Activated CD8-positive, alpha-beta memory T cell treated with anti-CD3 and anti-CD28 coated beads for 24 hours (primary cell): ENCODE measurements at regions not wholly inside any gene's neighbourhood (a gene's known extent, or its start where the extent isn't known, plus 50 kb on each side); places are given as distances from the start of the nearest gene placed in this dataset.

Experiments used
- DNase-seq: peaks from one replicate; pipeline ENCODE4 v3.0.0-alpha.2; 2020

DNA sequence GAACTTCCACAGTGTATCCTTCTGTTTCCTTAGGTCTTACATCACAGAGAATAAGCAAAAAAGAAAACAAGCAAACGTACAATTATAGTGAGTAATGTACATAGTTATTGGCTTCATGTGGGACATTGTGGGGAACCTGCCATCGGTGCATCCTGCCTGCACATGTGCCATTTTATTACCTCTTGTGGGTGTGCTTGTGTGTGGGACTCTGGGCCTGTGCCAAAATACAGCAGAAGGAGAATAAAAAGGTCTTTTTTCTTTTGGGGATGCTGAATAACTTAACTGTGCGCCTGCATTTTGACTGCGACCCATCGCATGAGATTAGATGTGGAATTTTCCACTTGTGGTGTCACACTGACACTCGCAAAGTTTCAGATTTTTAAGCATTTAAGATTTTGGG is 169.6 kb upstream of the DCBLD2 start:
- DNase-seq: no peak

DNA sequence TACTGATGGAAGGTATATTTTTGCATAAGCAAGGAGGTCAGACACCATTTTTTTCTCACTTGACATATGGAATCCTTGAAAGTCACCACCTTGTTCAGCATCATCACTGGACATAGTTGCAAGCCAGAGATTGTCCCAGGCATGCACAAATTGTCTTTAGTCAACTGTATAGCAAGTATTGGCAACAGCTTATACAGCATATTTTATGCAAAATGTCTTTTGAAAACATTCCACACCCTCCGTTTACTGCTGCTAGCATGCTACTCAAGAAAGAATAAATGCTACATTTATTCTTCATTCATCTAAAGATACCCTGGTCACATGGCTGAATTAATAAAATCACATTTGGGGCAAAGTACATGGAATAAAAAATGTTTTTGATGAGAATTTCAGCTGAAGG is 168.5 kb upstream of the DCBLD2 start:
- DNase-seq: no peak

DNA sequence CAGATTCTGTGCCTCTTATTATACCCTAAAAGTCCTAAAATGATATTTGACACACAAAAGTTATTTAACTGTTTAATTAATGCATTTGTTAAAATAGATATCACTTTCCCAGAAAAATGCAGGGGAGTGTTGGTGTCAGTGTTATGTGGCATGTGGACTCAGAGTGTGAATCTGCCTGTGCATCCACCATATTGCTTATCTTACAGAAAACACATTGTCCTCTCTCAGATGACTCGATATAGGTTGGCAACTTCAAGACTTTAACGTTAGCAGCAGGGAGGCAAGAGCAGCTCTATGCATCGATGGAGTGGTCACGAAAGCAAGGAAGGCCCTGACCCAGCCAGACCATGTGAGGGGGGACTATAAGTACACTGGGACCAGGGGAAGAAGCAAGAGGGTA is 165.4 kb upstream of the DCBLD2 start:
- DNase-seq: no peak

DNA sequence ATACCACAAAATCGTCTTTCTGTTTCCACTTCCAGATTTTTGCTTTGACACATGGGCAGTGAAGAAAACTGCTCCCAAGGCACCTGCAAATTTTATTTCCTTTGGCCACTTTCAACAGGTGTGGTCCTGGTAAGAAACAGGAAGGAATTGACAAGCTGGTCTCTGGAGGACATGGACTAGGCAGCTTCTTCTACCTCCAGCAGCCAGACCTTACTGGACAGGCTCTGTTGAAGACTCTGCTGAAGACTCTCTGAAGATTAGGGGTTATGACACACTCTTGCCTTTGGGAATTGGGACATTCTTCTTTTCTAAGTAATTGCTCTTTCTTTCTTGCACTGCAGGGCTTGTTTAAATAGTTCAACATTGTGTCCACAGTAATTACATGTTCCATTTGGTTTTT is 147.7 kb upstream of the DCBLD2 start:
- DNase-seq: no peak

DNA sequence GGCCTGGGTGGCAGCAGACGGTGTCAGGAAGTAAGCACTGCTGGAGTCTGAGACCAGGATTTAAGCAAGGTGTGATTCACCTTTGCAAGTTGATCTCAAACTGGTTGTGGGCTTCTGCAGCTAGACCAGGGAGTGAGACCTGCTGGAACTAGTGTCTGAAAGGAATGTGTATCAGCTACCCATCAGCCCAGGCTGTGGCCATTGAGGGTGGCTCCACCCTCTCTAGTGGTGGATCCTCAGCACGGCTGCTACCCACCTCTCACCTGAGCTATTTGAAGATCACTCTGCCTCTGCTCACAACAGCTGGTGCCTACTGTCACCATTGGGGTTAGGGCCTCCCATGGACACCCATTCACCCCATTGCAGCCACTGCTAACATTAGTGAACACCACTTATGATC is 140.3 kb upstream of the DCBLD2 start:
- DNase-seq: no peak

DNA sequence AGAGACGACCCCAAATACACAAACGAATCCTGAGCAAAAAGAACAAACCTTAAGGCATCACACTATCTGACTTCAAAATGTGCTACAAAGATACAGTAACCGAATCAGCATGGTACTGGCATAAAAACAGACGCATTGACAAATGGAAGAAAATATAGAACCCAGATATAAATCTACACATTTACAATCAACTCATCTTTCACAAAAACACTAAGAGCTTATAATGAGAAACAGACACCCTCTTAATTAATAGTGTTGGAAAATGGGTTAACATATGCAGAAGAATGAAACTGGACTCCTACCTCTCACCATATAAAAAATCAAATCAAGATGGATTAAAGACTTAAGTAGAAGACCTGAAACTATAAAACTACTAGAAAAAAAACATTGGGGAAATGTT is 130.3 kb upstream of the DCBLD2 start:
- no peak for DNase-seq

DNA sequence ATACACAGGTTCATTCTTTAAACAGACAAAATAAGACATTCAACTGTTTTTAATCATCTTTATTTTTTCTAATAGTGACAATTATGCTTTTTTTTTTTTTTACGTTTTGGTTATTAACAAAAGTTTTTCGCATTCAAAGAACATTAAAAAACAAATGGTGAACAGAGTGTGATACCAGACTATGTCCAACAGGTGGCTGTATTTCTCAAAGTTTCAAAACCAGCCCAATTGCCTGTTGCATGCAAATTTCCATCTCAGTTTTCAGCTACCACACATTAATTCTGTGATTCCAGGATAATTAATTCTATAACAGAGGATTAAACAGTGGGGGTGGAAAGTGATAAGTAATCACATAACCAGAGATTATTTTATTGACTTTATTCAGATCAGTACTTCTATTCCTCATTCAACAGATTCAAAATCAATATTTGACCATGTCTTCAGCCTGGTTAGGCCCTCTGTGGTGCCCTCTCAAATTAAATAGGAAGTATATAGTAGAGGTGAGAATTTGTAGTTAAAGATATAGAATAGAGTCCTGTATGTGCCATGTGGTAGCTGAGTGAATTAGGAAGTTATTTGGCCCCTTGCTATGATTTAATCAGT is 122.2 kb upstream of the DCBLD2 start:
- no peak for DNase-seq

DNA sequence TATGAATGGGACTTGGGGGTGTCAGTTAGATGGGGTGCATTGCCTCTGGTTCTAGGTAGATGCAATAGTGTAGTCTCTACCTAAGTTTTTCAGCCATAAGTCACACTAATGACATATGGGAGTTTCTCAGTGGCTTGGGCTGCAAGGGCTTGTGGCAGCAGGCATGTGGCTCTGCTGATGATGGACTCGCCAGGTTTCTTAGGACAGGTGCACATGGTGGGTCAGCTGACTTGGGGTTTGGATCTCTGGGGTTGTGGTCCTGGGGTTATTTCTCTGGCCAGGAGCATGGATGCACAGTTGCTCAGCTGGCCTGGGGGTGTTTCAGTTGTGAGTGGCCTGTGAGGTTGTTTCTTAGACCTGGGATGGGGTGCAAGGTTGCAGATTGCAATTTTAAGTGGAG is 120.0 kb upstream of the DCBLD2 start:
- DNase-seq: no peak

DNA sequence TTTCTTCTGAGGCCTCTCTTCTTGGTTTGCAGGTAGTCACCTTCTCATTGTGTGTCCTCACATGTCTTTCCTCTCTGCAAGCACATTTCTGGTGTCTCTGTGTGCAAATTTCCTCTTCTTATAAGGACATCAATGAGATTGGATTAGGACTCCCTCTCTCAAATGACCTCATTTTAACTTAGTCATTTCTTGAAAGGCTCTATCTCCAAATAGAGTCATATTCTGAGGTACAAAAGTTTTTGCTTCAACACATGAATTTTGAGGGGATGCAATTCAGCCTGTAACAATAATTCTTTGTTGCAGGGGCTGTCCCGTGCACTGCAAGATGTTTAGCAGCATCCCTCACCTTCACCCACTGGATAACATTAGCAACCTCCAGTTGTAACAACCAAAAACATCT is 115.0 kb upstream of the DCBLD2 start:
- no peak for DNase-seq

DNA sequence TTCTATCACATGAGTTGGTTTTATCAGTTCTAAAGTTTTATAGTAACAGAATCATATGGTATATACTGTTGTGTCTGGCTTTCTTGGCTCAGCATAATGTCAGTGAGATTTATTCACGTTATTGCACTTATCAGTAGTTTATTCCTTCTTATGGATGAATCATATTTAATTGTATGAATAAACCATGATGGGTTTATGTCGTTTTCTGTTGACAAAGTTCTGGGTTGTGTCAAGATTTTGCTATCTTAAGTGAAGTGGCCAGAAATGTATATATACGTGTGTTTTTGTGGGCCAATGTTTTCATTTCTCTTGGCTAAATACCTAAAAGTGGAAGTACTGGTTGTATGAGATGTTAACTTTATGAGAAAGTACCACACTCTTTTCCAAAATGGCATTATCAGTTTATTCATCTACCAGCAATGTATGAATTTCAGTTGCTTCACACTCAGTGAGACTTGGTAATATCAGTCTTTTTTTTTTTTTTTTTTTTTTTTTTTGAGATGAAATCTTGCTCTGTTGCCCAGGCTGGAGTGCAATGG is 112.4 kb upstream of the DCBLD2 start:
- DNase-seq: no peak

DNA sequence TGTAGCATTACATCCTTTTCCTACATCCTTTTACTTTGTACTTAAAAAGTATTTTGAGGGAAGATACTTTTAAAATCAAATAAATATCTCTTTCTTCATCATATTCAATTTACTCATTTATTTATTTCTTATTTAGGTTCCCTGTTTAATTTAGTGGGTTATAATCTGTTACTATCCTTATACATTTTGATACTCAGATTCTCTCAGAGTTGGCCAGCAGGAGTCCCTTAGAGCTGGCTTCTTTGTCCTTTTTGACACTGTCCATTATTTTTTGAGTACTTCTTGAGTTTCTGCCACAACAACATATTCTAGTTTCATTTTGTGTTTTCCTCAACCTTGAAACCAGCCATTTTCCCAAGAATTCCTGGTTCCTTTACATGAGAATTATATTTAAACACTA is 111.6 kb upstream of the DCBLD2 start:
- no peak for DNase-seq

DNA sequence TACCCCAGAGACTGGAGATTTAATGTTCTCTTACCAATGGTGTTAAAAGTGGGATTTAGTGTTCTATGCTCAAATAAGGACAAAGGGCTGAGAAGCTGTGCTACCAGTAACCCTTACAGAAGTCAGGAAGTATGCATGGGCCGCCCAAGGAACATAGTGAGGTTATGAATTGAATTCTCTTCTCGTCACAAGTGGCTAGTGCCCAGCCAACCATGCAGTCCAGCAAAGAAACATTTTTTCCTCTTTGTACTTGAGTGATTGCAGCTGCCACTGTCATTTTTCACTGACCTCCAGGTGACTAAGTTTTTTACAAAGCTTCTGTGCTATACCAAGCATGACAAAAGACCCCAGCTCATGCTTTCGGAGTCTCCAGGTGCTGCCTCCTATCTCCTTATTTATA is 110.6 kb upstream of the DCBLD2 start:
- DNase-seq: no peak

DNA sequence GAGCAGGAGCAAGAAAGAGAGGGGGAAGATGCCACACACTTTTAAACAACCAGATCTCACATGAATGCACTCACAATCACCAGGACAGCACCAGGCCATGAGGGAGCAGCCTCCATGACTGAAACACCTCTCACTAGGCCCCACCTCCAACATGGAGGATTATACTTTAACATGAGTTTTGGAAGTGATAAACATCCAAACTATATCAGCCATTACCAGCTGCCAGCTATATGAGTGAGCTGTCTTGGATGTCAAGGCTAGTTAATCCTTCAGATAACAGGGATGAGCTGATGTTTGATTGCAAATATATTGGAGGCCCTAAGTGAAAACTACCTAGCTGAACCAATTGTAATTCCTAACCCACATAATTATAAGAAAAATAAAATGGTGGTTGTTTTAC is 108.4 kb upstream of the DCBLD2 start:
- no peak for DNase-seq

DNA sequence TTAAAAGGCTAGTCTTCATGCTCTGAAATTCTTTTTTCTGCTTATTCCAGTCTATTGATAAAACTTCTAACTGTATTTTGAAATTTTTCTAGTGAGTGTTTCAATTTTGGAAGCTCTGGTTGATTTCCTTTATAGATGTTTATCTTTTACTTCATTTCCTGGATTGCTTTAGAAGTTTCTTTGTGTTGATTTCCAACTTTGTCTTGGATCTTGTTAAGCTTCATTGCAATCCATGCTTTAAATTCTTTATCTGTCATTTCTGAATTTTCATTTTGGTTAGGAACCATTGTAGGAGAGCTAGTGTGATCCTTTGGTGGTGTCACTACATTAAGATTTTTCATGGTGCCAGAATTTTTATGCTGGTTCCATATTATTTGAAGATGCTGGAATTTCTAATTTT is 105.2 kb upstream of the DCBLD2 start:
- DNase-seq: no peak

DNA sequence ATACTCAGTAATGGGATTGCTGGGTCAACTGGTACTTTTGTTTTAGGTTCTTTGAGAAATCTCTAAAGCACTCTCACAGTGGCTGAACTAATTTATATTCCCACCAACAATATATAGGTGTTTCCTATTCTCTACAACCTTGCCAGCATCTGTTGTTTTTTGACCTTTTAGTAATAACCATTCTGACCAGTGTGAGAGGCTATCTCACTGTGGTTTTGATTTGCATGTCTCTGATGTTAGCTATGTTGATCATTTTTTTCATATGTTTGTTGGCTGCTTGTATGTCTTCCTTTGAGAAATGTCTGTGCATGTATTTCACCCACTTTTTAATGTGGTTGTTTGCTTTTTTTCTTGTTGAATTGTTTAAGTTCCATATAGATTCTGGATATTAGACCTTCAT is 98.2 kb upstream of the DCBLD2 start:
- no peak for DNase-seq

DNA sequence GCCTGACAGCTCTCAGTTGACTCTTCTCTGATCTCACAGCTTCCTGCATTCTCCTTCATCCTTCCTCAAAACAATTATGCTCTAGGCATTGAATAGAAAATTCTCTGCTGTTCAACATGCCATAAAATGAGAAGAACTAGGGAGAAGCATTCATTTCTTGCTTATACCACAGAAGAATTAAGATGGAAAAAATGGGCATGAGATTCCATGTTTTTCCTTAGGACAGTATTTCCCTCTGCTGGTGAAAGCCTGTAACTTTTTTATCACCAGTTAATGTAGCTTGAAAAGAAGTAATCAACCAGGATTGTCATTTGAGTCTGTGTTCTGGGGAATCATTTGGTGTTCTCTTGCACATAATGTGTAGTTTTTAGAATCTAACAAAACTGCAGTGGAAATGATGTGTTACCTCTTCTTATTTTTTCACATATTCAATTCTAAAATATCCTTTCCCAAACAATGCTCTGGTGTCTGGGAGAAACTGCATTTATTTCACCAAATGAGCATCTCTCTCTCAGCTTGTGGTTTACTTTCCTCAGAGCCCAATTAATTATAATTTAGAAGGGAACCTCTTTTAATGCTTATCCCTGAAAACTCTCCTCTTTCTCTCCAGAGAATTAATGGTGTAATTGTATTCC is 92.8 kb upstream of the DCBLD2 start:
- no peak for DNase-seq

DNA sequence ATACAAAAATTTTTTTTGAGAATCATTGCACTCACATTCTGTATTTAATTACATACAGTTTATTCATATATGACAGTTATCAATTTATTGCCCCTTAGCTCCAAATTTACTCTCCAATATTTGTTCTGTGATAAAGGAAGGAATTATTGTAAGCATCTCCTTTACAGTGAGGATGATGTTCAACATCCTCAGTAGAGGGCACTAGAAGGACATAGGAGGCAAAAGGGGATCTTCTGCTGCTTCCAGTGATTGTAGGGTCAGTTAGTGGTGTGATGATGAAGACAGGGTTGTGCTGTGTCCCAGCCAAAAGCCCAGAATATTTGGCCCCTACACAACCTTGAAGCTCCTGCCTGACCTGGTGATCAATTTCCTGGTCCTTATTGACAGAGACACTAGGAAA is 89.9 kb upstream of the DCBLD2 start:
- no peak for DNase-seq

DNA sequence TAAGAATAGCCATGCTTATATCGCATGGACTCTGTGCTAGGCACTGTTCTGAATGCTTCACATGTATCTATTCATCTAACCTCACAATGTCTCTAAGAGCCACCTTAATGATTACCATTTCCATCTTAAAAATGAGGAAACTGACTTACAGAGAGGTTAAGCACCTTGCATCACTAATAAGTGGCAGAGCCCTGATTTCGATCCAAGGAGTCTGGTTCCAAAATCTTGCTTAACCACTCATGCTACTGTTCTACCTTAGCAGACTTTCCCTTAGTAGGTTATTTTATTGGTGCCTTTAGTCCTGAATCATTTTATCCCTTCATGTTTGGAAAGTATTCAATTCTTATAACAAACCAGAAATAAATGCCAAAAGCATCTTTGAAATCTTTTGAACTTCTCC is 89.2 kb upstream of the DCBLD2 start:
- DNase-seq: no peak

DNA sequence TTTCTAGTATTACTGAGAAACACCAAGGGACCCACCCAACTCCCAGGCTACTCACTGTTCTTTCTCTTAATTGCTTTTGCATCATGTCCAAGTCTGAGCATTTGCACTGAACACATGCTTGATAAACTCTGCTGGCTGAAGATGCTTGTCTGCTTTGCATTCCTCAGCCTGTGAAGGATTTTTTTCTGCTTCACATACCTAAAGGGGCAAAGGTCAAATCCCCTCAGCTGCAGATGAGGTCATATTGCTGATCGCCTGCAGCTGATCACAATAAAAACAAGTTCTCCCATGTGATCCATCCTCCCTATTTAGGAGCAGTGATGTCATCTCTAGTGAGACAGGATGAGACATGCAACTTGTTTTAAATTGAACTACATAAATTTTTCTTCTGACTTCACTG is 84.6 kb upstream of the DCBLD2 start:
- no peak for DNase-seq

DNA sequence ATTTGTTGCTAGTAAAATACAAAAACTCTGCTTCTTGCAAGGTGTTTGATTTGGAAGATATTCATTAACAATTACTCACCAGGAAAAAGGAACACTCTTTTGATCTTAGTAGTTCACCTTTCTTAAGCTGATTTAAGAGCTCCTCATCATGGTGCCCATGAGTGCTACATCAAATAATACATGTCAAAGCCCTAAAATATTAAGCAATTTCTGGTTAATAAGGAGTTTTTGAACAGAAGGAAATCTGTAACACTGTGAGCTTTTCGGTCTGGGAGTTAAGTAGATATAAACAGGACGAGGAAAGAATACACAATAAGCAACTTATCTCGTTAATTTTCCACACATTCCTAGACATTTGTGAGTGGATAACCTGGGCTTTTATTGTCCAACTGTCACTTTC is 83.9 kb upstream of the DCBLD2 start:
- DNase-seq: no peak

DNA sequence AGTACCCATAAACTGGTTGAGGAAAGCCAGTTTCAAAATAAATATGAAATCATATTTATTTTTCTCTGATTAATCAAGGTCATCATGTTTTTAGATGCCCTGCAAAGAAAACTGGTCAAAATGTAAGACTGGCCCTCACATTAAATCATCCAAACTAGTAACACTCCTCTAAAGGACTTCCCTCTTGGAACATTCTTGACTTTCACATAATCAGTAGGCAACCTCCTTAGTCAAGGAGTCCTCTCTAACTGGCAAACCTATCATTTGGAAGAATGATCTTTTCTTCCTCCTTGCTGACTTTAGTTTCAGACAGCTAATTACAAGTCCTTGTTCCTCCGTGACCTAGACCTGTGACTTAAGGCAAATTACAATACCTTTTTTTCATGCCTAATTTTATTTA is 82.5 kb upstream of the DCBLD2 start:
- DNase-seq: no peak

DNA sequence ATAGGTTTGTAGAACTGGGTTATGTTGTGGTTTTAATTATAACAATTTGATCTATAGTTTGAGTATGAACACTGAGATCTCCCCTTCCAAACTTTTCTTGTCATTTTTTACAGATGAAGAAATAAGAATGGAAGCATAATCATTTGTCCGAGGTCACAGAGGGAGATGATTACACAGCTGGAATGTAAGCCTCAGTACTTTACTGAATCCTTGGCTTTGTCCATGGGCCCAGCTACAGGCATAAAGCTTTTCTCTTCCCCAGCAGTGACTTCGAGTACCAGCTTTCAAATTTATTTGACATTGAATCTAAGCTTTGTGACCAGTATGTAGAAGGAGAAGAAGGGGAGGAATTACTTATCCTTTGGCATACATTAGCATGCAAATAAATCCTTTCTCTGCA is 80.9 kb upstream of the DCBLD2 start:
- DNase-seq: no peak

DNA sequence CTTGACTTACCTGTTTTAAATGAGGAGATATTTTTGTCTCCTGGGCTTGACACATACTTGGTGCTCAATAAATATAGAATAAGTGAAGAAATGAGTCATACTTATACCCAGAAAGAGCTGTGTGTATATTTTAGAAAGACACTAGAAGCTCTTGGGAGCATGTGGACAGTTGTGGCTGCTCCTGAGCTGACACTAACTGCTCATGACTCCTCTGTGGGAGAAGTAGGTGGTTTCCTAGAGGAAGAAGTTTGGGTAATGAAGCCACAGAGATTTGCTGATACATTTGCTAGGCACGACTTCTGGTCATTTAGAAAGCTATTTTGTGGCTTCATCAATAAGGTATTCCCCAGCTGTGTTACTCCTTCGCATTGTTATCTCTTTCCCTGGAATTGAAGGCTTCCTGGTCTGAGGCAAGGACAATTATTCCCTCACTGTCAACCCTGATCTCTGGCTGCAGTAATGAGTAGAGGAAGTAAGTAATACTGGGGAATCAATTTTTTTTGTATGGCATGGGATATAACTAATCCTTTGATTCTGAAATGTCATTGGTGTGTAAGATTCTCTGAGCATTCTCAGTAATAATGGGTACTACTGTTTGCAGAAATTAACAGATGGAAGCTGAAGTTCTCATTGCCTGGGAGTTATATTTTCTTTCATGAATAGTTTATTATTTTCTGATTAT is 79.6 kb upstream of the DCBLD2 start:
- DNase-seq: no peak

DNA sequence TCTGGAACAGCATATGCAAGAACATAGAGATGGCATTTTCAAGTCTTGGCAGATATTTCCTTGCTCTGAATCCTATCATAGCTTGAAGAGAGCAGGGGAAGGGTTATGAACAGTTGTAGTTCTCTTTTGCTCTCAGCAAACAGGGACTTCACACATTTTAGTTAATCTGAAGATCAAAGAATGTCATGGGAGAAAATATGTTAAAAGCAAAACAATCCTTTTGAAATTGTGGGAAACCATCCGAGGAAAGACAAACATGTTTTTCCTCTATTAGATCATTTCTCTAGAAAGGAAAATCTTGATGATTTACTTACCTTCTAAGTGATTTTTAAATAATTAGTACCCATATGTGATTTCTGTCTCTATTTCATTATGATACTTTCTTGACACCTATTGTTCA is 77.8 kb upstream of the DCBLD2 start:
- no peak for DNase-seq
